Fibroblast of lung (primary cell): ENCODE measurements at regions not wholly inside any gene's neighbourhood (a gene's known extent, or its start where the extent isn't known, plus 50 kb on each side); places are given as distances from the start of the nearest gene placed in this dataset.

Source experiments
- CTCF ChIP-seq, 2 donors: IDR thresholded peaks in 1 of 2; conservative IDR thresholded peaks in 1 of 2; 1 replicate in 1 of 2; 2 replicates in 1 of 2; pipeline ENCODE4 v1.5.1; 2011 to 2012; ENCODE audit warnings: low read length in 2 of 2, control low read depth in 1 of 2, inconsistent platforms in 1 of 2, low read depth in 1 of 2, mild to moderate bottlenecking in 1 of 2
- EZH2 ChIP-seq: IDR thresholded peaks from 2 replicates; pipeline ENCODE4 v1.5.1; 2012; ENCODE audit warnings: low read length, control low read depth, mild to moderate bottlenecking; ENCODE audit errors: missing control alignments

GRCh38 chr1:172801771-172802322 is 142.9 kb downstream of the FASLG start:
- TF ChIP-seq CTCF (conservative IDR thresholded peaks at IDR 0.05 in 1 of 2, IDR thresholded peaks at IDR 0.05 in 1 of 2; ENCODE audit: low read depth in 1 of 2, low read length in 2 of 2) = no peak
- TF ChIP-seq EZH2 = no peak
